Activated T-cell treated with anti-CD3 and anti-CD28 coated beads, Interleukin-2, amount 50 U/mL, for 1 hour (primary cell): ENCODE measurements at regions not wholly inside any gene's neighbourhood (a gene's known extent, or its start where the extent isn't known, plus 50 kb on each side); places are given as distances from the start of the nearest gene placed in this dataset.

ENCODE experiments used
- DNase-seq: peaks from one replicate; pipeline ENCODE4 v3.0.0-alpha.2; 2020

GRCh38 chr15:70420948-70421482 lies 323.3 kb upstream of the TLE3 start:
- no peak for DNase-seq

GRCh38 chr15:70420086-70420947 lies 322.6 kb upstream of the TLE3 start:
- DNase-seq: no peak

- DNase-seq: no peak
These were observed 321.2 kb upstream of the TLE3 start for GRCh38 chr15:70418943-70419342.

GRCh38 chr15:70417535-70417934 lies 319.8 kb upstream of the TLE3 start:
- no peak for DNase-seq

- no peak for DNase-seq
These were observed 319.1 kb upstream of the TLE3 start for GRCh38 chr15:70416829-70417228.

GRCh38 chr15:70415398-70415797 lies 317.7 kb upstream of the TLE3 start:
- no peak for DNase-seq

GRCh38 chr15:70414626-70415025 lies 316.9 kb upstream of the TLE3 start:
- DNase-seq: no peak

GRCh38 chr15:70412794-70413193 lies 315.1 kb upstream of the TLE3 start:
- no peak for DNase-seq

- DNase-seq: no peak
These were observed 313.6 kb upstream of the TLE3 start for GRCh38 chr15:70411143-70411863.

- no peak for DNase-seq
These were observed 312.8 kb upstream of the TLE3 start for GRCh38 chr15:70410371-70410985.

GRCh38 chr15:70409388-70409787 lies 311.7 kb upstream of the TLE3 start:
- no peak for DNase-seq

GRCh38 chr15:70407955-70408354 lies 310.2 kb upstream of the TLE3 start:
- DNase-seq: no peak

GRCh38 chr15:70407336-70407670 lies 309.6 kb upstream of the TLE3 start:
- DNase-seq: no peak

- no peak for DNase-seq
These were observed 309.1 kb upstream of the TLE3 start for GRCh38 chr15:70406617-70407335.

- no peak for DNase-seq
These were observed 304.0 kb upstream of the TLE3 start for GRCh38 chr15:70401709-70402108.

GRCh38 chr15:70400766-70401541 lies 303.2 kb upstream of the TLE3 start:
- DNase-seq: no peak

GRCh38 chr15:70399204-70399603 lies 301.5 kb upstream of the TLE3 start:
- DNase-seq: no peak

GRCh38 chr15:70398694-70399093 lies 301.0 kb upstream of the TLE3 start:
- no peak for DNase-seq

- no peak for DNase-seq
These were observed 299.1 kb upstream of the TLE3 start for GRCh38 chr15:70396807-70397206.

GRCh38 chr15:70395164-70395563 lies 297.4 kb upstream of the TLE3 start:
- no peak for DNase-seq

GRCh38 chr15:70390723-70391122 lies 293.0 kb upstream of the TLE3 start:
- DNase-seq: no peak

- no peak for DNase-seq
These were observed 290.3 kb upstream of the TLE3 start for GRCh38 chr15:70387993-70388392.
